Right lobe of liver (tissue), 4 donors: ENCODE measurements at regions not wholly inside any gene's neighbourhood (a gene's known extent, or its start where the extent isn't known, plus 50 kb on each side); places are given as distances from the start of the nearest gene placed in this dataset.
"Not testable (repeated sequence)": the region's sequence is repeated elsewhere in the genome, so short reads cannot be mapped to it uniquely, and the experiment has no call there.

Experiments used
- CTCF ChIP-seq, 4 donors: fragments of 200-600 bp in 3 of 4; fragments of 450-650 bp in 1 of 4; IDR thresholded peaks; one replicate each; pipeline versions ENCODE4 v1.5.1 to v1.8.0; 2016 to 2022; ENCODE audit warnings: antibody characterized with exemption in 4 of 4, mild to moderate bottlenecking in 2 of 4
- POLR2A ChIP-seq: fragments of 450-650 bp; IDR thresholded peaks from one replicate; pipeline ENCODE4 v1.6.1; 2017; ENCODE audit warnings: antibody characterized with exemption, mild to moderate bottlenecking
- donor health status: DM: no; HTN: no; CAD: no.
- donor health status: DM: no; HTN: no; CAD: no.
- donor health status: DM: no; HTN: yes; CAD: no.

GRCh38 chr9:42534325-42534983, 351.0 kb downstream of the SPATA31A6 start:
- not testable (repeated sequence) for TF ChIP-seq CTCF (IDR thresholded peaks at IDR 0.05); POLR2A
